Keratinocyte (primary cell): ENCODE measurements at regions not wholly inside any gene's neighbourhood (a gene's known extent, or its start where the extent isn't known, plus 50 kb on each side); places are given as distances from the start of the nearest gene placed in this dataset.
A peak's percentile ranks its signal among the peaks of the same experiment; 100 is the strongest.

ENCODE experiments used
- DNase-seq: peaks from one replicate; pipeline ENCODE4 v3.0.0-alpha.2; 2011; ENCODE audit warnings: low read depth, missing footprints, low spot score
- FAIRE-seq: peaks from 2 replicates; lab custom pipeline; 2011; peaks lifted over from hg19 to GRCh38; lab: Jason Lieb, UNC
- H2AFZ ChIP-seq: 2 replicates; pipeline ENCODE4 v1.6.0; 2012; ENCODE audit warnings: low read length, control low read depth, inconsistent platforms; ENCODE audit not compliant: control insufficient read depth
- H3K27ac ChIP-seq: 2 replicates; pipeline ENCODE4 v1.5.1; 2011; ENCODE audit warnings: low read length; ENCODE audit not compliant: control insufficient read depth, insufficient read depth
- H3K27me3 ChIP-seq: 3 replicates; pipeline ENCODE4 v1.6.0; 2011; ENCODE audit warnings: low read length; ENCODE audit not compliant: control insufficient read depth, insufficient read depth; ENCODE audit errors: extremely low read depth
- H3K36me3 ChIP-seq, 2 experiments: 2 replicates in 1 of 2; 3 replicates in 1 of 2; pipeline ENCODE4 v1.5.1; 2011; ENCODE audit warnings: low read length in 2 of 2, mild to moderate bottlenecking in 1 of 2; ENCODE audit not compliant: control insufficient read depth in 2 of 2, insufficient read depth in 2 of 2; ENCODE audit errors: extremely low read depth in 1 of 2
- H3K4me1 ChIP-seq: 3 replicates; pipeline ENCODE4 v1.5.1; 2011; ENCODE audit warnings: low read length; ENCODE audit not compliant: control insufficient read depth, insufficient read depth; ENCODE audit errors: extremely low read depth
- H3K4me2 ChIP-seq: 3 replicates; pipeline ENCODE4 v1.6.0; 2011; ENCODE audit warnings: low read depth, low read length; ENCODE audit not compliant: control insufficient read depth, insufficient read depth; ENCODE audit errors: extremely low read depth
- H3K4me3 ChIP-seq, 3 experiments: fragments of 200-600 bp in 1 of 3; sonication (generic) in 1 of 3; 2 replicates in 2 of 3; 3 replicates in 1 of 3; pipeline ENCODE4 v1.5.1; 2011 to 2016; ENCODE audit warnings: low read length in 3 of 3, mild to moderate bottlenecking in 3 of 3, control low read depth in 2 of 3, inconsistent platforms in 1 of 3, low read depth in 1 of 3, mixed read lengths in 1 of 3, mixed run types in 1 of 3, moderate library complexity in 1 of 3; ENCODE audit not compliant: control insufficient read depth in 2 of 3, insufficient read depth in 2 of 3; ENCODE audit errors: extremely low read depth in 1 of 3
- H3K79me2 ChIP-seq: 2 replicates; pipeline ENCODE4 v1.6.0; 2012; ENCODE audit warnings: low read length; ENCODE audit not compliant: control insufficient read depth, insufficient read depth
- H3K9ac ChIP-seq: 3 replicates; pipeline ENCODE4 v1.6.0; 2011; ENCODE audit warnings: low read length; ENCODE audit not compliant: control insufficient read depth, insufficient read depth; ENCODE audit errors: extremely low read depth
- H3K9me1 ChIP-seq: 3 replicates; pipeline ENCODE4 v1.6.0; 2011; ENCODE audit warnings: low read length; ENCODE audit not compliant: control insufficient read depth, insufficient read depth; ENCODE audit errors: extremely low read depth
- H3K9me3 ChIP-seq: 2 replicates; pipeline ENCODE4 v1.5.1; 2012; ENCODE audit warnings: low read depth, low read length; ENCODE audit not compliant: control insufficient read depth
- H4K20me1 ChIP-seq: 3 replicates; pipeline ENCODE4 v1.6.0; 2011; ENCODE audit warnings: low read length; ENCODE audit not compliant: control insufficient read depth, insufficient read depth; ENCODE audit errors: extremely low read depth
- CTCF ChIP-seq, 3 experiments: IDR thresholded peaks in 1 of 3; conservative IDR thresholded peaks in 1 of 3; optimal IDR thresholded peaks in 1 of 3; 2 replicates in 2 of 3; 3 replicates in 1 of 3; pipeline versions ENCODE3 to v1.5.1; 2011; ENCODE audit warnings: low read length in 3 of 3, mild to moderate bottlenecking in 3 of 3, moderate library complexity in 2 of 3, control low read depth in 1 of 3, inconsistent platforms in 1 of 3; ENCODE audit not compliant: insufficient read depth in 2 of 3; ENCODE audit errors: extremely low read depth in 1 of 3
- EZH2 ChIP-seq: IDR thresholded peaks from one replicate; pipeline ENCODE4 v1.6.1; 2012; ENCODE audit warnings: inconsistent platforms, mild to moderate bottlenecking, low read length, moderate library complexity
- dilution Hi-C: fragments of 300-500 bp; cut with MboI; formaldehyde crosslinking; loops from one replicate; pipeline ENCODE4 v1.7.0; 2020; ENCODE audit warnings: low sequenced_read_pairs; ENCODE audit not compliant: extremely low pct_ligation_motif_present

GRCh38 chr14:55936691-55937090, 181.5 kb upstream of the PELI2 start:
- DNase-seq (no peak), FAIRE-seq (no peak)
- no peak for TF ChIP-seq CTCF (optimal IDR thresholded peaks at IDR 0.05 in 1 of 3, IDR thresholded peaks at IDR 0.05 in 1 of 3, conservative IDR thresholded peaks at IDR 0.05 in 1 of 3; ENCODE audit: extremely low read depth in 1 of 3, insufficient read depth in 2 of 3, low read length in 3 of 3)
- no peak for TF ChIP-seq EZH2
- Histone ChIP-seq H3K4me3 (no peak overlapping the region), H3K9me1 (no peaks in the 10 kb centered on the region), H3K4me1 (peaks cover 11% of the 10 kb centered on the region), H2AFZ (no peak overlapping the region), H3K27me3 (no peaks in the 10 kb centered on the region), H4K20me1 (no peaks in the 10 kb centered on the region), H3K79me2 (no peaks in the 10 kb centered on the region), H3K9ac (no peak overlapping the region), H3K9me3 (no peaks in the 10 kb centered on the region), H3K4me2 (no peak overlapping the region), H3K36me3 (no peaks in the 10 kb centered on the region), H3K27ac (no peak overlapping the region)
- dilution Hi-C loops, result no loop called here

DNA sequence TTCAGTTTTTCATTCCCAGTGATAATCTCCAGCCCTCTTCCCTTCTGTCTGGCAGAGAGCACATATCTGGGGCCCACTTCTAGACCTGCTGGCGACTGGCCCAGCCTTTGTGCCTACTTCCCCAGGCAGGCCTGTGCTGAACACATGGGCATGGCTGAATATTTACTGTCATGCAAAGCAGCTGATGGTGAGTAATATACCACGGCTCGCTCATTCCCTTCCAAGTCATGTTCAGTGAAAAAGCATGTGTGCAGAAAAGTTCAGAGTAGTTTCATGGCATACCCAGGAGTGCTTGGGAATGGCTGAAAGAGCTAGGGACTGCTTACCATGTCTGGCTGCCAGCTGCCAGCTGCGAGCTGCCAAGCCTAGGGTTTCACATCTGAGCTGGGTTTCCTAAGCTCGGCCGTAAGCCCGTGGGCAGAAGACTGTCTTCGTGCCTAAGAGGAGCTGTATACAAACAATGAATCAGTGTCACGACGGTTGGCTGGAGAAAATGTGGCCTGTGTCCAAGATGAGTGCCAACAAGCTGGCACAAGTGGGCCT, 179.9 kb upstream of the PELI2 start:
- DNase-seq (peak; percentile 2), FAIRE-seq (peak; percentile 86)
- Histone ChIP-seq H2AFZ (no peak overlapping the region), H3K36me3 (no peaks in the 10 kb centered on the region), H3K9ac (no peak overlapping the region), H3K9me3 (no peaks in the 10 kb centered on the region), H3K4me2 (peak overlapping the region; percentile 11), H3K27me3 (no peaks in the 10 kb centered on the region), H3K9me1 (no peaks in the 10 kb centered on the region), H3K4me3 (no peak overlapping the region), H4K20me1 (no peaks in the 10 kb centered on the region), H3K27ac (no peak overlapping the region), H3K4me1 (peaks cover 11% of the 10 kb centered on the region), H3K79me2 (no peaks in the 10 kb centered on the region)
- TF ChIP-seq EZH2 (no peak), CTCF (optimal IDR thresholded peaks at IDR 0.05 in 1 of 3, IDR thresholded peaks at IDR 0.05 in 1 of 3, conservative IDR thresholded peaks at IDR 0.05 in 1 of 3; ENCODE audit: extremely low read depth in 1 of 3, insufficient read depth in 2 of 3, low read length in 3 of 3) (no peak)
- dilution Hi-C loops, result no loop called here
